ENCODE measurements at regions not wholly inside any gene's neighbourhood (a gene's known extent, or its start where the extent isn't known, plus 50 kb on each side); places are given as distances from the start of the nearest gene placed in this dataset.

DNA sequence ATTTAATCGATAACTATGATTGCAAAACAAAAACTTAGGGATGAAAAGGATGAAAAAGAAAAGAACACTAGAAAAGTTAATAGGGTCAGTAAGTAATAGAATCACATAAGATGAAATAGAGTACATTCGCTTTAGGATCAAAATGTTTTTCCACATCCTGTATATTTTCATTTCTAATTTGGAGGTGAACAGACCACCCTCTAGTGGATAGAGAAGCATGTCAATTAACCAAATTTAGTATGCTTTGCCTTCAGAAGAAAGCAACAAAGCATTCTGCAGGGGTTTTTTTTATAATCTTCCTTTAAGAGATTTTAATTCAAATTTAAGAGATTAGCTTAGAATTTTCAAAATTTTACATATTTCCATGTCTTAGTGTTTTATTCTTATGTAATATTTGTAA lies 611.0 kb upstream of the SGCG start:
- no peak for DNase-seq

DNA sequence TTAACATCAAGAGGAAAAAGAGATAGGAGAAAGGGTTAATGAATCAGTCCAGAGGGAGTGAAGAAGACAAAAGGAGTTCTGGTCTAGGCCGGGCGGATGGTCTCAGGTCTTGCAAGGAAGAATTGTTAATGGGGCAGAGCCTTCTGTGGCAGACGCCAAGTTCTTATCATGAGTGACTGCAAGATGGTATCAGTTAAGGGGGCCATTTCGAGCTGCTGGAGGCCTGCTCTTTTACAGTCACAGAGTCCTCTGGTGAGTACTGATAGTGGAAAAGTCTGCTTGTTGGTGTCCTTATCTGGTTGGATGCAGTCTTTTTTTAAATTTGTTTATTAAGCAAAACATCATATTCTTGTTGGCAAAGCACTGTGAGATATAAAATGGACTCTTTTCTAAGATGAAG lies 590.9 kb upstream of the SGCG start:
- no peak for DNase-seq

DNA sequence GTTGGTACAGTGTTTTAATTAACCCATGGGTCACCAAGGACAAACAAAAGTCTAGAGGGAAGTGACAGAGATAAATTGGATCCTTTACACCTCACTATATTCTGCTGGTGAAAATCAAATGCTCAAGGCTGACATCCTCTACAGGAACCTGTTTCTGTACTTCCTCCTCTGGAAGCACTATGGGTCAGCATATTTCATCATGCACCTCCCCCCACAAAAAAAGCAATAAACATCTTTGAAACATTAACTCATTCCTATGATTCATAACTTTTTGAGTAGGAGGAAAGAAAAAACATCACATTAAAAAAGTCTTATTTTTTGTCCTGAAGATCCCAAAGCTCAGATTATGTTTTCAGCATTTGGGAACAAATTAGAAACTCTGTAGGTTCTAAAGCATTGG lies 588.3 kb upstream of the SGCG start:
- no peak for DNase-seq

DNA sequence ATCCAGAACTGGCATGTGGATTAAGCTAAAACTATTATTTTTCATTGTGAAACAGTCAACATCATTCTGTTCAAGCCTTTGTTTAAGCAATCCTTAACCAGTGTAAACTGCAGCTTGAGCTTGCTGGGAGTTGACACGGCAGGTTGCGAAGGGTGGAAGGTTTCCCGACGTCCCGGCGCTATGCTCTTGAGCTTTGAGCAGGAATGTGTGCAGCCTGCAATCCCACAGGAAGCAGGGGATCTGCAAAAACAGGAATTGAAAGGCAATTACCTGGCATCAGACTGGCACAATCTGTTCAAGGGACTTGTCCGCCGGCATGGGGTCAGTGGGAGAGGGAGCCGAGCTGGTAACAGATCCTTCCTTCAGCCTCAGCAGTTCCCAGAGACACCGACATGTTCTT lies 586.7 kb upstream of the SGCG start:
- DNase-seq: no peak

DNA sequence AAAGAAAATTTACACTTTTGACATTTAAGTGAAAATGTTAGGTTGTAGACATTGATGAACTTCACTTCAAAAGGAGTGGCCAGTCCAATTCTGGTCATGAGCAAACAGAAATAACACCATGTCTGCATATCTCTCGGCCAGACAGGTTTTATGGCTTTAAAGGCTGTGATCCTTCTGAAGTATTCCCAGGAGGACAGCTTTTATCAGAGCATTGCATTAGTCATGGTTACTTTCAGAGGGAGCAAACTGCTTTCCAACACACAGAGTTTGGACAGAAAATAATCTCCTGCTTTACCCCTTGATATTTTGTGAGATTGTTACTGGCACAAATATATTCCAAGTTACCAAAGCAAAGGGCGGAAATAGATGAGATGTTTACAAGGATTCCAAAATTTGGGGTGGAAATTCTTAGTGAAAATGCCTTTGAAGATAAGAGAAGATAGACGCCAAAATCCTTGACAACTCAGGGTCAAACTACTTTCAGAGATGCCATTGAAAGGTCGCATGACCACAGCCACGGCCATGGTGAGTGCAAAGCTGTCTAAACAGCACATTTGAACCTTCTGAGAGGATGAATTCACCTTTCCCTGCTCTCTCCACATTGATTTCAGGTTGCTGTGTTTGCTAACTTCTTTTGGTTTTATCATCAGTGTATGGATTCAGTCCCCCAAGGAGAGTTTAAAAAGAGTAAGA lies 584.5 kb upstream of the SGCG start:
- DNase-seq: no peak

DNA sequence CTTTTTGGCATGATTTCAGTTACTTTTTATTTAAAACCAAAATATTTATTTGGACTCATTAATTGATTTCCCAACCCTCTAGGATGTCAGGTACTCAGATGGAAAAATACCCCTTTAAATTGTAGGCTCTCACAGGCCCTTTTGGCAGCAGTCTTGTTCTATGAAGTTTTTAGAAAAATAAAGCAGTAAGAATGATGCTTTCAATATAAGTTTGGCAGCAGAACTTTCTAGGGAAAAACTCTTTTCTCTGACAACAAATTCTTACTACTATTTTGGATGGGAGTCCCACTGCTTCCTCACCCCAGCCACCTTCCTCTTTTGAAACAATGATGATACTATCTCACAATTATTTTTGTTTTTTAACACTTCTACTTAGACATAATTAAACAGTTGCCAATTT lies 581.6 kb upstream of the SGCG start:
- no peak for DNase-seq

DNA sequence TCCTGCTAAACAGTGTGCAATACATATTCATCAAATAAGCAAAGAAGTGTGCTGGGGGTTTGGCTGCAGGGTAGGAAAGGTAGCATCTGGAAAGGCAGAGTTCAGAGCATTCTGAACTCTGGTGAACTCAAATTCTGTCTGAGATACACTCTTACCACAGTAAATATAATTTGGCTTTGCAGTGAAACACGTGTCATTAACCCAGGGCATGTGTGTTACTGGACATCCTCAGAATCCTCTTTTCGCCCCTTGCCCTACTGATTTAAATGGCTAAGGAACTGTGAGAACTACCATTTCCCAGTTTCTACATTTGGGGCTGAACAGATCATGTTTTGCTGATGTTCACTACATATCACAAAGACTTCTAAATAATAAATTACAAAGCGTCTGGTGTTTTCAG lies 562.8 kb upstream of the SGCG start:
- no peak for DNase-seq

DNA sequence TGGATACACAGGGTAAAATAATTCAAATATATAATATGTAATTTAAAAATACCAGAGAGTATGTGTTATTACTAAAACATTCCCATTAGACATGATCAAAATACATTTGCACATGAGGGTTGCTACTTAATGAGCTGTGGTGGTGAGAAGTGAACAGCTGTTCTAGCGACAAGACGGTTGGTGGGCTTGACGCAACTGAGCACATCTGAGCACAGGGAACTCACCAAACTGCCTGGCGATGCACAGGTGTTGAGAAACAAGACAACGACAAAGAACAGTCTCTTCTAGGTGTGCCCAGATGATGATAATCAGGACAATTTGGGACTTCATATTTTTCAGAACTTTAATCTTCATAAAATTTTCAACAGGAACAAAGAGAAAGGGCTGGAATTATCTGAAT lies 555.1 kb upstream of the SGCG start:
- no peak for DNase-seq

DNA sequence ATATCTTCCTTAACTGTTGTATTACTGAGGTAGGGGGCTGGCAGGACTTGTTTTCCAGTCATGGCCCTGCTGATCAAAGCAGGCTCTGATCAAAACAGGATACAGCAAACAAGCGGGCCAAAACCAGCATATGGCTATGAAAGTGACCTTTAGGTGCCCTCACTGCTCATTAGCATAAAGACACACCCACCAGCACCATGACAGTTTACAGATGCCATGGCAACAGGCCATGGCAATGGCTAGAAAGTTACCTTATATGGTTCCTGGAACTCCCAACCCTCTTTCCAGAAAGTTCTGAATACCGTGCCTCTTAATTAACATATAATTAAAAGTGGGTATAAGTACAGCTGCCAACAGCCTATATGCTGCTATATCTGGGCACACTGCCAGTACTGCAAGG lies 551.4 kb upstream of the SGCG start:
- no peak for DNase-seq

DNA sequence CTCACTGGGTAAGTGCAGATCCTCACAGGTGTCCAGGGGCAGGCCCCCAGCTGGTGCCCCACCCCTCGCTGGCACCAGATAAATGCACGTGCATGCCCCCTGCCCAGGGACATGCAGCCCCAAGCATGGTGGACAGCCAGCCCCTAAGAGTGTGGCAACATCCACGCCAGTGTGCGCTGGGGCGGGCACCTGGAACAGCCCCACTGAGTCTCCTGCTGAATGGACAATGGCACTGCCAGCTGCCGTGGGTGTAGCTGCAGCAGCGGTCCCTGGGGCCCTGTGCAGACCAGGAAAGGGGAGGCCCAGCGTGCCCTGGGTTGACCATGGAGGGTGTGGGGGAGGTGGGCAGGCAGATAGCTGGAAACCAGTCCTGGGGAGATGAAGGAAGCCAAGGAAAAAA lies 538.7 kb upstream of the SGCG start:
- DNase-seq: no peak

DNA sequence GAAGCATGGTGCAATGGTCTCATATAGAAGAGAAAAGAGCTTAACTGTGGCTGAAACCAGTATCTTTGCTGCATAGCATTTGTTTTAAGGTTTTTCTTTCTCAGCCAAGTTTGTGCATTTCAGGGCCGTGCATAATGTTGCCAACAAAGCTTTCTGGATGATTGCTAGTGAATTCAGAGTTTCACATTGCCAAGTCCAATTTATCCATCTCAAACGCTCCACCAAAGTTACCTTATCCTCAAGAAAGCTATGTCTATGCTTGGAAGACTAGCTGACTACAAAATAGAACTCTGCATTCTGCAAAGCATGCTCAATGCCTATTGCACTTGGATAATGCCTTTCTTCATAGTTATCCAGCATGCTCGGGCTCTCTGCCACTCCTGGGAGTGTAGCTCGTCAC lies 535.8 kb upstream of the SGCG start:
- DNase-seq: no peak

DNA sequence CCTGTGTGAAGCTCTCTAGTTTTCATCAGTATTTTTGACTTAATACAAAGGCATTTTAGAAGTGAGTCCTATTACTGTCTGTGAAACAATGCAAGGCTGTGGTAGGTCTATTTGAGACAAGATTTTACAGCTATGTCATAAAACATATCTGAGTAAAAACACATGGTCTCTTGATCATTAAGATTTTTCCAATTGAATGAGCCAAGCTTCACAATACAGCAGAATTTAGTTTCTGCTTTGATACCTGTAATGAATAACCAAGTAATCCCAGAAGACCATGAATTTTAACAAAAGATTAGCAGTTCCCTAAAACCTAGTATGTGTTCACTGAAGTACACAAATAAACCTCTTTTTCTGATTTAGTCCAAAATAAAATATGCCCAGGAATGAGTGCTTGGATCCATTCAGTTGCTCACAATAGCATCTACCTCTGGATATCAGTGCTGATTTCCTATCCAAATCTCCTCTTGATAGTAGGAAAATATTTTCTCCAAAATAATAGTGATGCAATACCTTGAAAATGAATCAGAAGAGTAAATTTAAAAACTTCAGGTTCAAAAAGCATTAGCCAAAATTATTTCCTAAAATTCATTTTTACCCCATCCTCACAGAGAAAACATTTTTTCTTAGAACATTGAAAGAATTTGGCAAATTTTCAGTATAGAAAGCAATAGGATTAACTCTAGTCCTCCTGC lies 533.5 kb upstream of the SGCG start:
- DNase-seq: no peak

DNA sequence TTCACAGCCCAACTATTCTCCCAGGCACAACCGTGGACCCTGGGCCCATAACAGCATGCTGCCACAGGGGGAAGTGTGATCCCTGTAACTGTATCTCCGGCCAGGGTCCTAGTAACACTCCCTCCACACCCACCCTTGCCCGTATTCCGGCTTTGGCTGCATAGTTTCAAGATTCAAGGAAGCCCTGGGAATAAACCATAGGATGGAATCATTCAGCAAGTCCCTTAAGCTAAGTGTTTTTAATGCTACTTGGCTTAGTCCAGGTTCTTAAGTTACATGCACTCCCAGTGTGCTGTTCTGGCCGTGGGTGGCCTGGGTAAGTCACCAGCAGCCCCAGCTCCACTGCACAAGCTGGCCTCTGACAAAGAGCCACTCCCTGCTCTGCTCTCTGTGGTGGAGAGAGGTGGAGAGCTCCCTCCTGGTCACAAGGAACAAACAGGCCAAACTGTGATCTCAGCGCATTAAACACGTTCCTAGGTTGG lies 532.4 kb upstream of the SGCG start:
- no peak for DNase-seq

DNA sequence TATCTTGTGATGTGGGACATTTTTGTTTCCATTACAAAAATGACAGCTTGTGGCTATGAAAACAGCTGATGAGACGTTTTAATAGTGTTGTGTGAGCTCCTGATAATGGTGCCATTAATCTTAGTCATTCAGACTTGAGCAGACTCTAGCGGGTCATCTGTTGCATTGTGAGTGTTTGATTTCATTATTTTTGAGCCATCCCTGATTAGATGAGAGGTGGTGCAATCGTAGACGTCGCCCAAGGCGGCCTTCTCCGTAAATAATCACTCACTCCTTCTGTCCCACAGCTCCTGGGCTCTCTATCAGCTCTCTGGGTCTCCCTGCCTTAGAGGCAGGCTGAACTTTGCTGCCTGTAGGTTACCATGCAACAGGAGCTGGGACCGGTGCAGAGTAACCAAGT lies 528.0 kb upstream of the SGCG start:
- no peak for DNase-seq

DNA sequence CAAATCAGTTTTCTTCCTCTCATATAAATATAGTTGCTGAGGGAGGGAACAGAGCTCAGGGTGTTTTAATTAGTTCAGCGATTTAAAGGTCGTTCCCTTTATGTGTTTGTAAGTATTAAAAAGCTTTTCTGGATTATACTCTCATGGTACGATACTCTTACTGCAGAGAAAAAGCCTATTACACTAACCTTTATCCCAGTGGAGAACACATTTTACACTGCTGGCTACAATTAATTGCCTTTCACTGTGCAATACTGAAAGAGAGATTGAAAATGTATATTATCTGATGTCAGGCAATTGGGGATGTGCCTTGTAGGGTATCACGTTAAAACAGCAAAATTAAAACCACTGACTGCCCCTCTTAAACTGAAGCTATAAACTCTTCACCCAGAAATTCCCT lies 526.9 kb upstream of the SGCG start:
- DNase-seq: no peak

DNA sequence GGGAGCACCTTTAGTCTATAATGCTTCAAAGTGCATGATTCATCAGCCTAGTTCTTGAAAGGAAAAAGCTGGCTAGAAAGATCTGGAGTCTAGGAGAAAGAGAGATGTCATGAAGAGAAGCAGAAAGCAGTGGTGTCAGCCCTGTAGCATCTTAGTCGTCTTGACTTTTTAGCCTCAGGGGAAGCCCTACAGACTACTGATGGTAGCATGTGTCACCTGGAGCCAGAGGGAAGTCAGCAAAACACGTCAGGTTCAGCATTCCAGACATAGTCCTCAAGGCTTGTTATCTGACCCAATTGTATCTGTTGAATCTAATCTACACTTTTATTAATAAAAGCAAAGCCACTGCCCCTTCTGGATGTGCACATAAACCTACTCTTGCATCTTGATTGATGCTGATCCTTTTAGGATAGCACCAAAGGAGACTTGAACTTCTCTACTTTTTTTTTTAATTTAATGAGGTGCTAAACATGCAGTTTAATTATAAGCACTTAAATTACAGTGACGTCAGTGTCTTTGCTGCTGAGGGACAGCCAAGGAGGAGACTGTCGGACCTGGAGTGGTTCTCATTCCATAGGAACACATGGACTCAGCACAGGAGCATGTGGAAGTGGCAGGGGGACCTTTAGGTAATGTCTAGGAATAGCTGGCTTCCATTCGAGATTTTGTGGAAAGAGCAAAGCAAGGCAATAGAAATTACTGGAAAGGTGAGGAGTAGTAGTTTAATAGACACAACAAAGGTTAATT lies 525.5 kb upstream of the SGCG start:
- no peak for DNase-seq

DNA sequence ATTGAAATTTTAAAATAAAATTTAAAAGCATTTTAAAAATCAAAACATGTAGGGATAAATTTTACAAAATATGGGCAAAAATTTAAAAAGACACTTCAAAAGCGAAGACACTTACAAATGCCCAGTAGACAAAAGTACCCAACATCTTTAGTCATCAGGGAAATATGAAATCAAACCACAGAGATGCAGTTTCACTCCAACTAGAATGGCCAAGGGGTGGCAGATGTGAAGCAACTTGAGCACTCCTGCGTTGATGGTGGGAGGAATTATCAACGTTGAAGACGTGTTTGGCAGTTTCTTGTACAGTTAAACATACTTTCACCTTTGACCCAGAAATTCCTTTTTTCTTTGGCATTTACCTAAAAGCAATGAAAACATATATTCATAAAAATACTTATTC lies 518.0 kb upstream of the SGCG start:
- DNase-seq: no peak

DNA sequence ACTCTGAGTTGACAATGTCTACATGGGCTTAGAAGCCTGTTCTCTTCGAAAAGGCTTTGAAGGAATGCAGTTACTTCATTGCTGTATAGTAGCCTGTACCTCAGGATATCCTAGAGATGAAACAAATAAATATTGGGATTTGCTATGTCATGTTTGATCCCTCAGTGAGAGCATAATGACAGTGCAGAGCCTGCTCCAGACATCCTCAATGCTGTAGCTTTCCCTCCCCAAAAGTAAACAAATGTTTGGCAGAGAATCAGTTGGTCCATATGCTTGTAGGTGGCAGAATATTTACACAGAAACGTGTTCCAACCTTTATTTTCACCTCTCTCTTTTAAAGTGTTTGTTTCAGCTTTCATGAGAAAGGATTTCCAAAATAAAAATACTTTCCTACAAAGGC lies 515.3 kb upstream of the SGCG start:
- no peak for DNase-seq

DNA sequence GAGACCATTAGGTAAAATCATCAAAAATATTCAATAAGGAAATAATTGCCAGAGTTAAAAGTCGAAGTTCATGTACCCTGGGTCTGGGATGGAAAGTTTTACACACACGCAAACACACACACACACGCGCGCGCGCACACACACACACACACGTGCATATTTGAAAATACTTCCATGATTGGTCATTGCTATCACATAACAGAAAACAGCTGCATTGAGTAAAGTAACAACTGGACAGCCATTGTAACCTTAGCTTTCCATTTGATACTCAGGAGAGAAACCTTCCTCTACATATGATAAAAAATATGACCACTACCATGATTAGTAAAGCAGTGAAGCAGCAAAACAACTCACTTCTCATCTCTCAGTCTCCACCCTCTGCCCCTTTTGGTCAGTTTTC lies 490.0 kb upstream of the SGCG start:
- no peak for DNase-seq

DNA sequence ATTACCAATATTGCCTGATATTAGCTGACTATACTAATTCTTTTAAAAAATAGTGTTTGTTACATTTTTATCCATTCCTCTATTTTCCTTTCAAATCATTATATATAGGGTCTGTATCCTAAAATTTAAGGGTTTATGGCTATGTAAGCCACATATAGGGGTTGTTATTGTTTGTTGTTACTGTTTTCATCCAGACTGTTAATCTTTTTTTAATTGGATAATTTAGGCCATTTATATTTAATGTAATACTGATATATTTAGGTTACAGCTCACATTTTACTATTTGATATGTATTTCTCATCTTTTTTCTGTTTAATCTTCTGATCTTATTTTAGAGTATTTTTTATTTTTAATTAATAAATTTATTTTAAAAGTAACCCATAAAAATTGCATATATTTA lies 487.1 kb upstream of the SGCG start:
- no peak for DNase-seq

DNA sequence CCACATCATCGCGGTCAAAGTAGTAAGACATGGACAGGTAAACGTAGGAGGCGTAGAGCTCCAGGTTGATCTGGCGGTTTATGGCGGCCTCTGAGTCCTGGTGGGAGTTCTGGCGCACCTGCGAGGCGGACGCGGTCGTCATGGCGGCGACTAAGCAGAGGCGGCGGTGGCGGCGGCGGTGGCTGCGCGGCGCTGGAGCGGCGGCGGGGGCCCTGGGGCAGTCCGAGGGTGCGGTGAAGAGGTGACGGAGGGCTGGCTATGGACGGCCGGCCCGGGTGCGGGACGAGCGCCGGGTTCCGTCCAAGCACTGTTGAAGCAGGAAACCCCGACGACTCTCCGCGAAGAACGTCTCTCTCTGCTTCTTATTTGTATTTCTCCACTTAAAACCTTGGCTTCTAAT lies 484.3 kb upstream of the SGCG start:
- DNase-seq: no peak

DNA sequence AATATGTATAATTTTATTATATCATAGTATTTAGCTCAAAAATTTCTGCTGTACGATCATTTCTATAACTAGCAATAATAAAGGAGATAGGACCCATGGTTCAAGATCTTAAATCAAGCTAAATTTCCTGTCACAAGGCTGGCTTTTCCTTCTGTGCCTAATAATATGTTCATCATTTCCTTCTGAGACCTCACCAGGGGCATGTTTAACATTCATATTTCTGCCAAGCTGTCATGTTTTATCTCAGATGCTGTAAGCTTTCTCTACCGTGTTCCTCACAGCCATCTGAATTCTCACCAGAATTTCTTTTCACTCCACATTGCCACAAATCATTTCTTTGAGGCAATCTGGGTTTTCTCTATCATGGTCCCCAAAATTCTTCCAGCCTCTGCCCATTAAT lies 482.3 kb upstream of the SGCG start:
- DNase-seq: no peak

DNA sequence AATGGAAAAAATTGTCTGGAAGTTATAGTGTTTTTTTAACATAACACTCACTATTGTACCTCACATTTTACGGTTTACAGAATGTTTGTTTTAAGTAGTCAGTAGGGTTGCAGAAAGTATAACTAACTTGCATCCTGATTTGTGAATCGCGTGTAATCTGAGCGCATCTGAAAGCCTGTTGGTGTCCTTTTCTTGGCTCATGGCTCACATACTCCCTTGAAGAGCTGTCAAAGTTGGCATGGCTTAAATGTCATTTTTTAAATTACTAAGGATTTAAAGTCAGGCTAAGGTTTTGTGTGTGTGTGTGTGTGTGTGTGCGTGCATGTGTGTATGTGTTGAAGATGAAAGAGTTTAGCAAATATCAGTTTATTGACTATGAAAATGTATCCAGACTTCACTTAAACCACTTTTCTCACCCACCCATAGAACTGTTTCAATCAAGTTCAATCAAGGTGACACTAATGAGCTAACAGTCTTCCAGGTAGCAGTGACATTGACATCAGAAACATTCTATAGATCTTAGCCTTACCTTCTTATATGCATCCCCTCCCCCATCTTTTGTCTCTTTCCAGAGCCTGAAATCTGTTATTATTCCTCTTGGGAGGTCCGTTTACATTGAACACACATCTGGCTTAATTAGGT lies 480.4 kb upstream of the SGCG start:
- no peak for DNase-seq
